Activated CD8-positive, alpha-beta T cell treated with anti-CD3 and anti-CD28 coated beads for 36 hours (primary cell): ENCODE measurements at regions not wholly inside any gene's neighbourhood (a gene's known extent, or its start where the extent isn't known, plus 50 kb on each side); places are given as distances from the start of the nearest gene placed in this dataset.

Source experiments
- ATAC-seq: fragments of 200-7000 bp; cut with Tn5 transposase; one replicate; pipeline ENCODE4 v1.10.0; 2021; ENCODE audit warnings: mild to moderate bottlenecking, moderate library complexity
- CTCF ChIA-PET: fragments of 350-600 bp; sonication (Branson Sonifier 250); formaldehyde crosslinking; loops from one replicate; lab custom pipeline; 2021; ENCODE audit warnings: antibody characterized with exemption; lab: Charles Lee
- POLR2A ChIA-PET: fragments of 350-600 bp; sonication (Branson Sonifier 250); formaldehyde crosslinking; loops from one replicate; lab custom pipeline; 2021; ENCODE audit warnings: antibody characterized with exemption; lab: Charles Lee
- DNase-seq: peaks from one replicate; pipeline ENCODE4 v3.0.0-alpha.2; 2020
- H3K27ac Mint-ChIP-seq: one replicate; pipeline ENCODE4 v1.8.0; 2021; ENCODE audit warnings: mild to moderate bottlenecking, mixed read lengths
- H3K27me3 Mint-ChIP-seq: one replicate; pipeline ENCODE4 v1.8.0; 2021; ENCODE audit warnings: mixed read lengths
- H3K36me3 Mint-ChIP-seq: one replicate; pipeline ENCODE4 v1.8.0; 2021; ENCODE audit warnings: low read depth, mixed read lengths
- H3K4me1 Mint-ChIP-seq: one replicate; pipeline ENCODE4 v1.8.0; 2021; ENCODE audit warnings: low read depth, mixed read lengths
- H3K4me3 Mint-ChIP-seq: one replicate; pipeline ENCODE4 v1.8.0; 2021; ENCODE audit warnings: mild to moderate bottlenecking, moderate library complexity, mixed read lengths
- H3K9me3 Mint-ChIP-seq: one replicate; pipeline ENCODE4 v1.8.0; 2021; ENCODE audit warnings: mixed read lengths
- CTCF ChIP-seq: fragments of 200-600 bp; IDR thresholded peaks from one replicate; pipeline ENCODE4 v1.8.0; 2022; ENCODE audit warnings: antibody characterized with exemption, mild to moderate bottlenecking
- intact Hi-C: fragments of 100-400 bp; cut with micrococcal nuclease; formaldehyde crosslinking; loops from one replicate; pipeline ENCODE4 v1.10.0; 2022

GRCh38 chr18:29605365-29605764, 1428.4 kb upstream of the CDH2 start:
- DNase-seq (no peak), ATAC-seq (no peak)
- Mint-ChIP-seq H3K27me3 (no peaks in the 10 kb centered on the region), H3K9me3 (peaks cover 29% of the 10 kb centered on the region), H3K27ac (no peak overlapping the region), H3K4me3 (no peak overlapping the region), H3K4me1 (no peaks in the 10 kb centered on the region), H3K36me3 (no peaks in the 10 kb centered on the region)
- CTCF ChIA-PET: no interaction called here
- POLR2A ChIA-PET: no interaction called here
- no peak for TF ChIP-seq CTCF
- intact Hi-C loops: no loop called here

GRCh38 chr18:29596959-29597358, 1420.0 kb upstream of the CDH2 start:
- Mint-ChIP-seq H3K27me3 (no peaks in the 10 kb centered on the region), H3K36me3 (no peaks in the 10 kb centered on the region), H3K27ac (no peak overlapping the region), H3K9me3 (peaks cover 13% of the 10 kb centered on the region), H3K4me3 (no peak overlapping the region), H3K4me1 (no peaks in the 10 kb centered on the region)
- intact Hi-C loops: no loop called here
- ChIA-PET POLR2A (no interaction called here), CTCF (no interaction called here)
- no peak for TF ChIP-seq CTCF
- DNase-seq (no peak), ATAC-seq (peak; percentile 34)

- intact Hi-C loops: no loop called here
- ATAC-seq (no peak), DNase-seq (peak; percentile 8)
- TF ChIP-seq CTCF: no peak
- ChIA-PET CTCF (no interaction called here), POLR2A (no interaction called here)
- no peak overlapping the region for H3K27ac Mint-ChIP-seq
- H3K9me3 Mint-ChIP-seq: peaks cover 22% of the 10 kb centered on the region
- no peaks in the 10 kb centered on the region for H3K4me1 Mint-ChIP-seq
- H3K27me3 Mint-ChIP-seq: no peaks in the 10 kb centered on the region
- H3K36me3 Mint-ChIP-seq: no peaks in the 10 kb centered on the region
- no peak overlapping the region for H3K4me3 Mint-ChIP-seq
Observed at GRCh38 chr18:29594493-29594892, 1417.6 kb upstream of the CDH2 start.

GRCh38 chr18:29588446-29589100, 1411.6 kb upstream of the CDH2 start:
- DNase-seq (no peak), ATAC-seq (no peak)
- Mint-ChIP-seq H3K27ac (no peak overlapping the region), H3K36me3 (no peaks in the 10 kb centered on the region), H3K4me1 (no peaks in the 10 kb centered on the region), H3K27me3 (no peaks in the 10 kb centered on the region), H3K4me3 (no peak overlapping the region), H3K9me3 (peaks cover 19% of the 10 kb centered on the region)
- intact Hi-C loops: no loop called here
- TF ChIP-seq CTCF: no peak
- CTCF ChIA-PET: no interaction called here
- POLR2A ChIA-PET: no interaction called here

- ATAC-seq (no peak), DNase-seq (no peak)
- CTCF ChIA-PET: no interaction called here
- no peak for TF ChIP-seq CTCF
- intact Hi-C loops: no loop called here
- Mint-ChIP-seq H3K36me3 (no peaks in the 10 kb centered on the region), H3K27me3 (no peaks in the 10 kb centered on the region), H3K9me3 (peaks cover 13% of the 10 kb centered on the region), H3K27ac (no peak overlapping the region), H3K4me3 (no peak overlapping the region), H3K4me1 (no peaks in the 10 kb centered on the region)
- POLR2A ChIA-PET: no interaction called here
Observed at GRCh38 chr18:29586210-29586609, 1409.3 kb upstream of the CDH2 start.
